ENCODE measurements at regions not wholly inside any gene's neighbourhood (a gene's known extent, or its start where the extent isn't known, plus 50 kb on each side); places are given as distances from the start of the nearest gene placed in this dataset.

GRCh38 chr9:80025796-80026520 lies 454.2 kb downstream of the TLE4 start:
- POLR2A ChIA-PET, result no interaction called here
- CTCF ChIA-PET, result no interaction called here

DNA sequence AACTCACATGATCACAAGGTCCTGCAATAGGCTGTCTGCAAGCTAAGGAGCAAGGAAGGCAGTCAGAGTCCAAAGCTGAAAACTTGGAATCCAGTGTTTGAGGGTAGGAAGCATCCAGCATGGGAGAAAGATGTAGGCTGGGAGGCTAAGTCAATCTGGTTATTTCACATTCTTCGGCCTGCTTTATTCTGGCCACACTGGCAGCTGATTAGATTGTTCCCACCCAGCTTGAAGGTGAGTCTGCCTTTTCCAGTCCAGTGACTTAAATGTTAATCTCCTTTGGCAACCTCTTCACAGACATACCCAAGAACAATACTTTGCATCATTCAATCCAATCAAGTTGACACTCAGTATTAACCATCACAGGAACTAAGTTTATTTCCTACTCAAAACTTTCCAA lies 453.4 kb downstream of the TLE4 start:
- CTCF ChIA-PET, result no interaction called here
- POLR2A ChIA-PET, result no interaction called here

- ChIA-PET CTCF (no interaction called here), POLR2A (no interaction called here)
Measured at GRCh38 chr9:80020530-80020929, 448.8 kb downstream of the TLE4 start.

- CTCF ChIA-PET, result no interaction called here
- POLR2A ChIA-PET, result no interaction called here
Measured at GRCh38 chr9:80020056-80020455, 448.3 kb downstream of the TLE4 start.

DNA sequence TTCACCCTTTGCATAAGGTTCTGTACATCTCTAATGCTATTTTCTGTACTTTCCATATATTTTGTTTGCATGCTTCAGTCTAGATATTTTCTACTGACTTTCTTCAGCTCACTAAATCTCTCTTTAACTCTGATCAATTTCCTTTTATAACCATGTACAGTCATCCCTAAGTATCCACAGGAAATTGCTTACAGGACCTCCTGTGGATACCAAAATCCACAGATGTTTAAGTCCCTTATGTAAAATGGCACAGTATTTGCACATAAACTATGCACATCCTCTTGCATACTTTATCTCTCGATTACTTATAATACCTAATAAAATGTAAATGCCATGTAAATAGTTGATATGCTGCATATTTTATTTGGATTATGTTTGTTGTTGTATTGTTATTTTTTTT lies 442.1 kb downstream of the TLE4 start:
- CTCF ChIA-PET, result no interaction called here
- POLR2A ChIA-PET, result no interaction called here

DNA sequence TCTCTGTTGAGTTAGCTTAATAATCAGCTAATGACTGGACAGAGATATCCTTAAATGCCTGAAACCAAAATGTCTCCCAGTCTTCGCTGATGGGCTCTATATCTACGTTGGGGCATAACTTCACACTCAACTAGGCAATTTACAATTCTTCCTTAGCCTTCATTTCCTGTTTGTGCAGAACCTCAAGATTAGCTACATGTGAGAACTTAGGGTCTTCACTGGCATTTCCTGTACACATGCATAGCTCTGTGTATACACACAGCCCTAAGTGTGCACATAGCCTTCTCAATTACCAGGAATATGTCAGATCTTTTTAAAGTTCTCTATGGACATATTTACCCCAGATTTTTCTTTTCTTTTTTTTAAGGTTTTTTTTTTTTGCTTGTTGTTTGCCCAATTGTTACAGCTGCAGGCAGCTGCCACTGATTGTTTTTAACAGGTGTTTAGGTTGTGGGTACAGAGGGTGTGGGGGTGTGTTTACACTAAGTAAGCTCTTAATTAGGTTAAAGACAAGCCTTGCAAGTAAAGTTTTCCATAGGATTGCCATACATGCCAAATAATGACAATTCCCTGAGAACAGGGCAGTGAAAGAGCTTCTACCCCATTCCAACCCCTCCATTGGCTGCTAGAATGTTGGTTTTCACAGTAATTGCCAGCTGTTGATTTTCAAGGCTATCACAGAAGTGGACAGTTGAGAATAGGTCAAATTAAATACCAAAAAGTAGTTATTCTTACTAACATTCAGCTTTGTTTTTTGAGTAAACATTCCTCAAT lies 441.0 kb downstream of the TLE4 start:
- ChIA-PET POLR2A (no interaction called here), CTCF (interaction anchor here (1.2 kb wide), 1 partner anchor 10 kb away, joined by 4 read pairs; no protein-coding TSS in a partner anchor)

GRCh38 chr9:80009204-80009603 lies 437.4 kb downstream of the TLE4 start:
- ChIA-PET CTCF (no interaction called here), POLR2A (no interaction called here)

DNA sequence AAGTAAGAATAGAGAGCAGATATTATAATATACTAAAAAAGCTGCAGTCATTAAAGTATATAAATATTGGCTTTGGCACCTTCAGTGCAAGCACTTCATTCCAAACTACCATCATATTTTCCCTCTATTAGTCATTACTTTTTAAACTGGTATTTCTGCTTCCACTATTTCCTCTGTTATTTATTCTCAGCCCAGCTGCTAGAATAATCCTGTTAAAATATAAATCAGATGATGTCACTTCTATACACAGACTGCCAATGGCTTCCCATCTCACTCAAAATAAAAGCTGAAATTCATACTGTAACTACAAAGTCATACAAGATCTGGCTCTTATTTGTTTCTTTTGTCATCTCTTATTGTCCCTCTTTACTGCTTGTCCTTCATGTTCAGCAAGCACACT lies 432.9 kb downstream of the TLE4 start:
- POLR2A ChIA-PET, result no interaction called here
- CTCF ChIA-PET, result no interaction called here

DNA sequence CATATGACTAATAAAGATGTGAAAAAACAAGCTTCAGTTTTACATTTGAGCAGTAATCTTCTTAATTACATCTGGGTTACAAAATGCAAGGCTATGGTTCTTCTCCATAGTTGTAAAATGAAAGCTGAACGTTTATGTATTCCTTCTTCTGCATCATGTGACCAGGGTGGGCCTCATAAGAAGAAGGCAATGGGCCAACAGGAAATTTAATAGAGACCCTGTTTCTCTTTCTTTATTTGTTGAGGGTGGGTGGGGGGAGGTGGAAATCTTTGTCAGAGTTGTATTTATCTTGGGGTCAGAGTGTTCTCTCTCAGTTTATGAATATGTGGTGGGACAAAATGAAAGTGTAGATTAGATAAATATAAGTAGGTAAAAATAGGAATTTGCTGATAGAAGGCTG lies 418.8 kb downstream of the TLE4 start:
- ChIA-PET POLR2A (no interaction called here), CTCF (no interaction called here)

DNA sequence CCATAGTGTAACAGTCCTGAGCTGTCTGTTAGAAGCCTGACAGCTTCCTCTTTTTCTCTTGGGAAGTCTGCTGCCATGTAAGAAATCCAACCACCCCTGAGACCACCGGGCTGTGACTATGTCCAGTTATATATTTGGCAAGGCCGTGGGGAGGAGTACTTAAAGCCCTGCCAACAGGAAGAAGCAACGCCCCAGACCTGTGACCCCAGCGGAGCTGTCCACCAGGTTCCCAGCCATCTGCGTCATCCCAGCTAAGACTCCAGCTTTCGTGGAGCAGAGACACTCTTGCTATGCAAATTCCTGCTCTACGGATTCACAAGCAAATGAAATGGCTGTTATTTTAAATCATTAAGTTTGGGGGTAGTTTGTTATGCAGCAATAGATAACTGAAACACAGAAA lies 417.3 kb downstream of the TLE4 start:
- POLR2A ChIA-PET, result no interaction called here
- CTCF ChIA-PET, result no interaction called here

- CTCF ChIA-PET, result no interaction called here
- POLR2A ChIA-PET, result no interaction called here
Measured at GRCh38 chr9:79988126-79988525, 416.4 kb downstream of the TLE4 start.

DNA sequence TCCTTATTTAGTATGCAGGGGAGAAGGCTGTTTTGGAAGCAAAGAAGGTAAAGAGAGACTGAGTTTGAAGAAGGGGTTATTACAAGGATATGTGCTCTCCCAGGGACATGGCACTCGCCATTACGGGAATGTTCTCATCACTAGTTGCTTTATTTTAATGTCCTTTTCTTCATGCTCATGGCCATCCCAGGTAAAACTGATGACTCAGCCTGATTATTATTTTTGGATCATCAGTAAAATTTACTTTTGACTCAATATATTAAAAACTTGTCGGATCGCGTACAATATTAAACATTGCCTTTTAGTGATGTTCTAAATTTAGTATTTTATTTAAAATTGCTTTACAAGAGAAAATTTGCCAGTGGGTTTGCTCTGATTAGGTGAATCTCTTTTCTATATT lies 414.7 kb downstream of the TLE4 start:
- POLR2A ChIA-PET, result no interaction called here

DNA sequence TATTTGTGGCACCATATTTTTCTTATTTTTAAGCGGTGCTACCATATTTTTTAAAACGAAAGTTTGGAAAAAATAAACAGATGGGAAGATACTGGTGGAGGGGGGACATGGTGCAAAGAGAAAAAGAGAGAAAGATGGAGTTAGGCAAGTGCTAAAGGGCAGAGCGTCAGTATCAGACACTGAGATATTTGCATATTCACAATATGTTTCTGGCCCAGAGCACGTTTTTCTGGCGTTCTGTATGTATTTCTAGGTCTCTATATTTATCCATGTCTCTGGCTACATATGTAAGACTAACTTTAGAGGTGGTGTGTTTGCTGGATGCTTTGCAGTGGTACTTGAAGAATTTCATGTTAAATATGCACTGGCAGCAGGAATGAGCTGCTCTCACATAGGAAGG lies 414.0 kb downstream of the TLE4 start:
- ChIA-PET CTCF (no interaction called here), POLR2A (no interaction called here)

More for the DNA sequence above, 414.7 kb downstream of the TLE4 start:
- CTCF ChIA-PET, result no interaction called here

DNA sequence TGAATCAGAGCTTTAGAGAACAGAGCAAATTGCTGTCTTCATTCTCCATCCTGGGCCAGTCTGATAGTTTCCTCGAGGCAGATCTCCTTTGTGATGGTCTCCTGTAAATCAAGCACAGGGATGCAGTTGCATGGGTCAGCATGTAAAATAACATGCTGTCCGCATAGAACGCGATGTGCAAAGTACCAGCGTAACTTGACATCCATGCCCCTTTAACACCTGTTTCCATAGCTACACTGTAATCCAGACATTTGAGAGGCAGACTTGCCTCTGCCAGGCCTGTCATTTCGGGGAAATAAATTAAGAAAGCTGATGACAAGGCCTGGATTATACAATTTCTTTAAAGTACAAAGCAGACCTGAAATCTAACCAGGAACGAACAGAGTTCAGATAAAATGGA lies 413.5 kb downstream of the TLE4 start:
- ChIA-PET CTCF (no interaction called here), POLR2A (no interaction called here)

GRCh38 chr9:79984429-79985067 lies 412.8 kb downstream of the TLE4 start:
- ChIA-PET POLR2A (no interaction called here), CTCF (no interaction called here)

DNA sequence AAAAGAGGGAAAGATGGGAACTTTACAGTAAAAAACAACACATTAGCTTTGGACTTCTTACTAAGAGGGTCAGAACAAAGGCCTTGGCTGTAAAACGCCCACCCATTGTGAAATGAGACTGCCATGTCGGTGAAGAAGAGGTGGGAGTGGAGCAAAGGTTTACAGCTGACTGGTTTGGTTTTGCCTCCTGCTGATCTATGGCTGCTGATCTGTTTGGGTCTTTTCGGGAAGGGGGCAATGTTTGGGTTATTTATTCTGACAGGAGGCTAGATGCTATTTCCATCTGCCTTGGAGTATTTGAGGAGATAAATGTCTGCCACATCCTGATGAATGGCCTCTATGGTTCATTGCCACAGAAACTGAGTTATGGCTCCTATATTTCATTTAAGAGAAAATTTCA lies 408.7 kb downstream of the TLE4 start:
- ChIA-PET CTCF (no interaction called here), POLR2A (no interaction called here)

GRCh38 chr9:79977510-79978197 lies 405.9 kb downstream of the TLE4 start:
- POLR2A ChIA-PET, result no interaction called here
- CTCF ChIA-PET, result no interaction called here

GRCh38 chr9:79977074-79977435 lies 405.3 kb downstream of the TLE4 start:
- CTCF ChIA-PET, result interaction anchor here (1.4 kb wide), 1 partner anchor 17 kb away, joined by 3 read pairs; no protein-coding TSS in a partner anchor
- POLR2A ChIA-PET, result no interaction called here

DNA sequence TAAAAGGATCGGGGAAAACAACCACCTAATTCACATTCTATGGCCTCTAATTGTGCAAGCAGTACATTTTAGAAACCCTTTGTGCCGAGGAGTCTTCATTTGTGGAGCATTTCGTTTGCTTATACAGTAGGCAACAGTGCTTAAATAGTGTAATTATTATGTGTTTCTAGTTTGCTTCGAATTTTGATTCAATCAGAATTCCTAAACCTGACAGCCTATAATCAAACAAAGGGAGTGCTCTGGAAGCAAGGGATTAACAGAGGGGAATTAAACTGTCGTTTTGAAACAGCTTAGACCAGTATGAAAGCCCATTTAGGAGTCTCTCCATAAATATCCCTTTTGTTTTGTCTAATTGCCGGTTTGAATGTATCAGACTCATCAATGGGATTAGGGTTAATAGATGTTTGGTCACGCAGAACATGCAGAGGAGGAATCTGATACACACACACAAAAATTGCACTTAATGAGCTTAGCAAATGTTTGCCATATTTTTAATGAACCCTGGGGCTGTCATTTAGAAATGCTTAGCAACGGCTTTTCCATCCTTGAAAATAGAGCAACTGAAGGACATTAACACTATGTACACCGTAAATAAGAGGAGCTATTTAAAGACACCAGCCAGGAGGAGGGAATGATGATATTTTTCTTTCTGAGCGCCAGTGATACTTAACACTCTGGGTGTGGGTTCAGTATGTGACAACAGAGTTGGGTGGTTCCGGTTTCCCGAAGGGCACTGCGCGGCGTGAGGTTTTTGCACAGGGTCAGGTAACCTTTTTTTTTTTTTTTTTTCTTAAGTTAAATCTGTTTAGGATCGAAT lies 404.7 kb downstream of the TLE4 start:
- POLR2A ChIA-PET, result no interaction called here
- CTCF ChIA-PET, result interaction anchor here (1.4 kb wide), 1 partner anchor 17 kb away, joined by 3 read pairs; no protein-coding TSS in a partner anchor
